SK-N-SH (cell line): ENCODE measurements at regions not wholly inside any gene's neighbourhood (a gene's known extent, or its start where the extent isn't known, plus 50 kb on each side); places are given as distances from the start of the nearest gene placed in this dataset.

Source experiments
- CTCF ChIA-PET: fragments of 300-600, 350-600 bp; formaldehyde crosslinking; extraction: SDS; loops from one replicate; lab custom pipeline; 2021; lab: Yijun Ruan, JAX
- POLR2A ChIA-PET: fragments of 350-600 bp; sonication (Branson Sonifier 250); formaldehyde crosslinking; extraction: SDS; loops from one replicate; lab custom pipeline; 2020; ENCODE audit warnings: antibody characterized with exemption, inconsistent platforms; lab: Yijun Ruan, JAX
- DNase-seq: peaks from one replicate; pipeline ENCODE4 v3.0.0; 2012
- H2AFZ ChIP-seq: fragments of 200-600 bp; sonication (generic); 2 replicates; pipeline ENCODE4 v1.8.1; 2016; ENCODE audit warnings: antibody characterized with exemption, mild to moderate bottlenecking, low read depth
- H3F3A ChIP-seq: fragments of 200-600 bp; sonication (generic); replicated peaks from 2 replicates; pipeline ENCODE3; 2016; ENCODE audit warnings: antibody characterized with exemption, mild to moderate bottlenecking; ENCODE audit not compliant: insufficient read depth
- H3K27ac ChIP-seq, 2 experiments: fragments of 200-500 bp in 1 of 2; fragments of 200-600 bp in 1 of 2; sonication (Bioruptor generic) in 1 of 2; sonication (generic), shearing (Covaris generic) in 1 of 2; 2 replicates each; pipeline versions ENCODE4 v1.5.1 to v1.6.1; 2014 to 2016; ENCODE audit warnings: low read depth in 2 of 2, inconsistent platforms in 1 of 2, low read length in 1 of 2, mild to moderate bottlenecking in 1 of 2, mixed read lengths in 1 of 2
- H3K27me3 ChIP-seq: fragments of 200-600 bp; sonication (generic), shearing (Covaris generic); 2 replicates; pipeline ENCODE4 v1.6.1; 2016; ENCODE audit warnings: mixed run types; ENCODE audit not compliant: insufficient read depth
- H3K36me3 ChIP-seq, 2 experiments: fragments of 200-500 bp in 1 of 2; fragments of 200-600 bp in 1 of 2; sonication (Bioruptor generic) in 1 of 2; sonication (generic) in 1 of 2; replicated peaks in 1 of 2; 2 replicates each; pipeline versions ENCODE3 to v1.5.1; 2014 to 2016; ENCODE audit warnings: low read length in 1 of 2, mild to moderate bottlenecking in 1 of 2; ENCODE audit not compliant: insufficient read depth in 2 of 2, control insufficient read depth in 1 of 2
- H3K4me1 ChIP-seq, 2 experiments: fragments of 200-500 bp in 1 of 2; fragments of 200-600 bp in 1 of 2; sonication (Bioruptor generic) in 1 of 2; sonication (generic), shearing (Covaris generic) in 1 of 2; 2 replicates each; pipeline versions ENCODE4 v1.5.1 to v1.6.1; 2014 to 2016; ENCODE audit warnings: low read depth in 1 of 2, low read length in 1 of 2, mixed run types in 1 of 2; ENCODE audit not compliant: insufficient read depth in 2 of 2, control insufficient read depth in 1 of 2
- H3K4me2 ChIP-seq: fragments of 200-600 bp; sonication (generic), shearing (Covaris generic); 2 replicates; pipeline ENCODE4 v1.6.1; 2017; ENCODE audit warnings: mixed run types
- H3K4me3 ChIP-seq, 2 experiments: fragments of 200-500 bp in 1 of 2; fragments of 200-600 bp in 1 of 2; sonication (Bioruptor generic) in 1 of 2; sonication (generic), shearing (Covaris generic) in 1 of 2; 2 replicates each; pipeline versions ENCODE4 v1.5.1 to v1.8.1; 2014 to 2016; ENCODE audit warnings: low read depth in 2 of 2, inconsistent platforms in 1 of 2, low read length in 1 of 2, mild to moderate bottlenecking in 1 of 2, mixed read lengths in 1 of 2, moderate library complexity in 1 of 2
- H3K79me2 ChIP-seq: fragments of 200-600 bp; sonication (generic); 2 replicates; pipeline ENCODE4 v1.8.1; 2017; ENCODE audit warnings: mild to moderate bottlenecking; ENCODE audit not compliant: insufficient read depth
- H3K9ac ChIP-seq: fragments of 200-600 bp; sonication (generic); 2 replicates; pipeline ENCODE4 v1.6.1; 2017; ENCODE audit warnings: mixed run types
- H3K9me2 ChIP-seq: fragments of 200-600 bp; sonication (generic); 2 replicates; pipeline ENCODE4 v1.6.1; 2017; ENCODE audit warnings: mixed run types
- H3K9me3 ChIP-seq: fragments of 200-600 bp; sonication (generic); 2 replicates; pipeline ENCODE4 v1.6.1; 2017; ENCODE audit warnings: mixed run types, mild to moderate bottlenecking, moderate library complexity
- H4K20me1 ChIP-seq: fragments of 200-600 bp; sonication (generic); 2 replicates; pipeline ENCODE4 v1.6.1; 2017; ENCODE audit warnings: mild to moderate bottlenecking, mixed run types; ENCODE audit not compliant: insufficient read depth
- CHD2 ChIP-seq: fragments of 150-350 bp; IDR thresholded peaks from 2 replicates; pipeline ENCODE4 v1.6.1; 2018; ENCODE audit warnings: low read length; ENCODE audit not compliant: partially characterized antibody
- ELF1 ChIP-seq: IDR thresholded peaks from 2 replicates; pipeline ENCODE4 v1.4.0; 2012
- EZH2phosphoT487 ChIP-seq: fragments of 200-600 bp; sonication (generic); IDR thresholded peaks from 2 replicates; pipeline ENCODE4 v1.6.1; 2017; ENCODE audit warnings: low read depth, mixed run types, mild to moderate bottlenecking, antibody characterized with exemption, moderate library complexity, borderline replicate concordance
- FOSL2 ChIP-seq: IDR thresholded peaks from 2 replicates; pipeline ENCODE4 v1.4.0; 2012; ENCODE audit warnings: low read depth, mild to moderate bottlenecking, moderate library complexity, borderline replicate concordance
- GABPA ChIP-seq: IDR thresholded peaks from 2 replicates; pipeline ENCODE4 v1.4.0; 2012; ENCODE audit warnings: low read depth, mild to moderate bottlenecking
- IRF3 ChIP-seq: fragments of 150-350 bp; IDR thresholded peaks from 2 replicates; pipeline ENCODE4 v1.6.1; 2016; ENCODE audit warnings: mild to moderate bottlenecking, low read depth, low read length
- JUND ChIP-seq: IDR thresholded peaks from 2 replicates; pipeline ENCODE4 v1.4.0; 2012
- MAX ChIP-seq: IDR thresholded peaks from 2 replicates; pipeline ENCODE4 v1.4.0; 2012; ENCODE audit warnings: low read depth
- MEF2A ChIP-seq: IDR thresholded peaks from 2 replicates; pipeline ENCODE4 v1.4.0; 2012; ENCODE audit warnings: low read depth, borderline replicate concordance
- NRF1 ChIP-seq: IDR thresholded peaks from 2 replicates; pipeline ENCODE4 v1.6.1; 2012; ENCODE audit warnings: low read depth, mild to moderate bottlenecking, low read length
- PBX3 ChIP-seq: IDR thresholded peaks from 2 replicates; pipeline ENCODE4; 2012
- POLR2AphosphoS5 ChIP-seq: IDR thresholded peaks from 2 replicates; pipeline ENCODE4 v1.6.1; 2012; ENCODE audit warnings: low read depth, low read length
- RAD21 ChIP-seq: IDR thresholded peaks from 2 replicates; pipeline ENCODE4 v1.6.1; 2012; ENCODE audit warnings: mild to moderate bottlenecking, low read length
- REST ChIP-seq: IDR thresholded peaks from 2 replicates; pipeline ENCODE4 v1.6.1; 2012; ENCODE audit warnings: mild to moderate bottlenecking, low read depth, low read length, moderate library complexity
- RFX5 ChIP-seq: IDR thresholded peaks from 2 replicates; pipeline ENCODE4 v1.6.1; 2012; ENCODE audit warnings: mild to moderate bottlenecking, improper control_type of control experiment, low read length
- SIN3A ChIP-seq: IDR thresholded peaks from 2 replicates; pipeline ENCODE4 v1.6.1; 2012; ENCODE audit warnings: low read depth, mild to moderate bottlenecking, low read length, moderate library complexity, borderline replicate concordance
- TCF12 ChIP-seq: IDR thresholded peaks from 2 replicates; pipeline ENCODE4 v1.4.0; 2012
- YY1 ChIP-seq: IDR thresholded peaks from 2 replicates; pipeline ENCODE4 v1.4.0; 2012; ENCODE audit warnings: low read depth, mild to moderate bottlenecking
- ZBTB33 ChIP-seq: IDR thresholded peaks from 2 replicates; pipeline ENCODE4 v1.4.0; 2012; ENCODE audit warnings: low read depth, borderline replicate concordance
- WGBS: methylation state at CpG from one replicate; pipeline ENCODE4 v1.1.6; 2017; ENCODE audit warnings: low lambda C conversion rate; 5-methylcytosine and 5-hydroxymethylcytosine counted together

DNA sequence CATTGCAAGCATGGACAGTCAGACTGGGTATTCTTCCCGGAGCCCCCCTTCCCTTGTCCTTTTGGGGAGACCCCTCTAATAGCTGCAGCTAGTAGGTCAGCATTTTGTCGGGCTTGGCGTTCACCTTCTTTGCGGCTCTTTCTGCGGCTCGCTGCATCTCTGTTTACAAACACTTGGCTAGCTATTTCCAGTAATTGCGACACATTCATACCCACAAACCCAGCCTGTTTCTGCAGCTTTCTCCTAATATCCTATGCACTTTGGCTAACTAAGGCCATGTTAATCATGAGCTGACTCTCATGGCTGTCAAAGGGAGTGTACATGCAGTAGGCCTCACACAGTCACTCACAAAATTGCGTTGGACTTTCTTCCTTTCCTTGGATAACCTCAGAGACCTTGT lies 716.4 kb downstream of the AMY1C start:
- H3K27me3 ChIP-seq = no peaks in the 10 kb centered on the region
- H3K36me3 ChIP-seq = no peaks in the 10 kb centered on the region
- H3F3A ChIP-seq = no peaks in the 10 kb centered on the region
- H3K27ac ChIP-seq = no peak overlapping the region
- no peak overlapping the region for H3K9ac ChIP-seq
- H3K9me3 ChIP-seq = 0 out of 2 replicates have a peak, but pooled peaks cover 9% of the 10 kb centered on the region
- POLR2A ChIA-PET = no interaction called here
- no peak overlapping the region for H3K4me3 ChIP-seq
- no peaks in the 10 kb centered on the region for H3K9me2 ChIP-seq
- H3K79me2 ChIP-seq = no peaks in the 10 kb centered on the region
- CTCF ChIA-PET = interaction anchor here (1.1 kb wide), 1 partner anchor 115 kb away, joined by 3 read pairs; no protein-coding TSS in a partner anchor
- DNase-seq = no peak
- TF ChIP-seq RFX5 (no peak), TCF12 (no peak), EZH2phosphoT487 (no peak), FOSL2 (no peak), NRF1 (no peak), CHD2 (no peak), PBX3 (no peak), ZBTB33 (no peak), MAX (no peak), JUND (no peak), MEF2A (no peak), SIN3A (no peak), POLR2AphosphoS5 (no peak), IRF3 (no peak), GABPA (no peak), RAD21 (no peak)
- no peak overlapping the region for H2AFZ ChIP-seq
- no peaks in the 10 kb centered on the region for H4K20me1 ChIP-seq
- H3K4me1 ChIP-seq = no peaks in the 10 kb centered on the region
- H3K4me2 ChIP-seq = no peak overlapping the region
- 60% methylated on average over 8 of the region's 8 CpGs for WGBS

- no peaks in the 10 kb centered on the region for H3F3A ChIP-seq
- 47% methylated on average over 5 of the region's 5 CpGs for WGBS
- ChIA-PET CTCF (no interaction called here), POLR2A (no interaction called here)
- no peak overlapping the region for H3K9ac ChIP-seq
- no peak overlapping the region for H3K4me2 ChIP-seq
- H2AFZ ChIP-seq = no peak overlapping the region
- H3K79me2 ChIP-seq = no peaks in the 10 kb centered on the region
- no peak overlapping the region for H3K4me3 ChIP-seq
- TF ChIP-seq CHD2 (no peak), SIN3A (no peak), YY1 (no peak), ELF1 (no peak), REST (no peak)
- no peaks in the 10 kb centered on the region for H4K20me1 ChIP-seq
- H3K9me3 ChIP-seq = 0 out of 2 replicates have a peak, but pooled peaks cover 9% of the 10 kb centered on the region
- no peaks in the 10 kb centered on the region for H3K27me3 ChIP-seq
- H3K27ac ChIP-seq = no peak overlapping the region
- no peaks in the 10 kb centered on the region for H3K9me2 ChIP-seq
- DNase-seq = no peak
- no peaks in the 10 kb centered on the region for H3K36me3 ChIP-seq
- no peaks in the 10 kb centered on the region for H3K4me1 ChIP-seq
Measured at GRCh38 chr1:104467590-104467989, 717.9 kb downstream of the AMY1C start.
